GM21360 (cell line): ENCODE measurements at regions not wholly inside any gene's neighbourhood (a gene's known extent, or its start where the extent isn't known, plus 50 kb on each side); places are given as distances from the start of the nearest gene placed in this dataset.
A peak's percentile ranks its signal among the peaks of the same experiment; 100 is the strongest.

Experiments
- ATAC-seq: cut with Tn5 transposase; IDR thresholded peaks from one replicate; pipeline ENCODE4 v1.9.1; 2021; ENCODE audit warnings: mild to moderate bottlenecking, moderate library complexity; ENCODE audit not compliant: unreplicated experiment

DNA sequence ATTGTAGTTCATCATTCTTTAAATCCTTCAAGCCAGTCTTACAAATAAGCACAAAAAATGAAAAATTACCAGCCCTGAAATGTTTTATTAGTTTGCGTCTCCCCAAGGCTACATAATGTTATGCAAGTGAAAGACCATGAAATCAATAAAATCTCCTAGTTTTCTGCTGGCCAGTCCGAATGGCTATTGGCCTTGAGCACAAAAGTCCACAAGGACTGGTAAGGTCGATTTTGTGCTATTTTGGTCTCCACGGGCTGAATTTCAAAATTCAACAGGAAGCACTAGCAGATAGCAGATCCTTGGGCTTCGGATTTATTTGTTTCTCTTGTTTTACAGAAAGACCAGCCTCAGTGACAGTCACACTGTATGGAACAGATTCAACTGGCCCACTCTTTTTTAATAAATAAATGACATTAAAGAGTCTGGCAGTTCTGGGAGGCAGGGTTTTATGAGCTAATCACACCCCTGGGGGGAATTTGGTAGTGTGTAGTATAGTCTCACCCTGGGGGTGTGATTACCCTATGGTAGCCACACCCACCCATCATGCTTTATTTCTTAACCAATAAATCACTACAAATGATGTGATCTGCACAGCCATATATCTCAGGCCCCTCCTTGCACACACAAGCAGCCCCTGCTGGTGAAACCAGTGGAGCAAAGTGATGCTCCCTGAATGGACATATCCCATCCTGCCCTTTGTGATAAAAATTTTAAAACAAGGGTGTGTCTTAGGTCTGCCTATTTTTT lies 51.1 kb upstream of the TMEM33 start:
- no peak for ATAC-seq

DNA sequence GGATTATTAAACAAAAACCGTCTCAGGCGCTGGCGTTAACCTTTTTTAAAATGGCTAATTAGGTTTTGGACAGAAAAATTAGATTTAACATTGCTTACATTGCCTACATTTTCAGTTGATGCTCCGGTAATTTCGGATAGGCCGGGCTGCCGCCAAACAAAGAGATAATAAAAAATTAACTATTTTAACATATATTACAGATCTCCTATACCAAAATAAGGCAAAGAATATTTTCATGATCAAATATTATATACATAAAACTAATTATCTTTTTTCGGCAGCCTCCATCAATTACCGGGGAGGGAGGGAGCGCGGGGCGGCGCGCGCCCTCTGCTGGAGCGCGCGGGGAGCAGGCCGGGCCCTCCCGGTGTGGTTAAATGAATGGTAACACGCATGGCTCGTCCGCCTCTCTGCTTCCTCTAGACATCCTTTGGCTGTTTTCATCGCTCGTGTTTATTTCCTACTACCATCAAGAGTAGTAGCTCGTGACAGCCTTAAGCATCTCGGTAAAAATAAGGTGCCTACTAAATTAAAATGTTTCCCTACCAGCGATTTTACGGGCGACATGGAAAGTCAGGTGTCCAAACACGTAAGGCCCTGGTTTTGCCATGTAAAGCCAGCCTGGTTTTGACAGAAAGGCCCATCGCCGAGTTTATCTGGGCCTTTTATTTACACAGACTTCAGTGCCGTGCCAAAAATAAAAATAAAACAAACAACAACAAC lies 52.4 kb upstream of the TMEM33 start:
- ATAC-seq: peak; percentile 72

DNA sequence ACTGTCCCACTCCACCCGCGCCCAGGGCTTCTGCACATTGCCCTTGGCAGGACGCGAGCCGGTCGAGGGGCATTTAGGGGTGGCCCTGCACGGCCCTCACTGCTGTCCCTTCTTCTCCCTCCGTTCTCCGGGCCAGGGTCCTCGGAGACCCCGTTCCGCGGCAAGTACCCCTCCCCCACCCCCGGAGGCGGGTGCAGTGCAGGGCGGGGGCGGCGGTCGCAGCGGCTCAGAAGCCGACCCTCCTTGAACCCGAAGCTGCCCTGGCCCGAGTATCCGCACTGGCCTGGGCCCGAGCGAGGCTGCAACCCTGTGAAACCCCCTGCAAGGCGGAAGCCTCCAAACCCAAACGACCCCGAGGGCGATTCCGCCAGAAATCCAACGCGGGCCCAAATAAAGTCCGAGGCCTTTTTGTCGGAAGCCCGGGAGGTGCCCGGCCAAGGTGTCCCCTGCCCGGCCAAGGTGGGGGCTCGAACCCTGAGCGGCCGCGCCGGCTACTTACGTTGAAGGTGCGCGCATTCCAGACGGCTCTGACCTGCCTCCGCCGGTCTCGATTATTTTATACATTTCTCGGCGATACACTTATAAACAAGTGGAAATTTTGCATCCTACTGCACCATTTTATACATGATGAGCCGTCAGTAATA lies 53.1 kb upstream of the TMEM33 start:
- no peak for ATAC-seq

DNA sequence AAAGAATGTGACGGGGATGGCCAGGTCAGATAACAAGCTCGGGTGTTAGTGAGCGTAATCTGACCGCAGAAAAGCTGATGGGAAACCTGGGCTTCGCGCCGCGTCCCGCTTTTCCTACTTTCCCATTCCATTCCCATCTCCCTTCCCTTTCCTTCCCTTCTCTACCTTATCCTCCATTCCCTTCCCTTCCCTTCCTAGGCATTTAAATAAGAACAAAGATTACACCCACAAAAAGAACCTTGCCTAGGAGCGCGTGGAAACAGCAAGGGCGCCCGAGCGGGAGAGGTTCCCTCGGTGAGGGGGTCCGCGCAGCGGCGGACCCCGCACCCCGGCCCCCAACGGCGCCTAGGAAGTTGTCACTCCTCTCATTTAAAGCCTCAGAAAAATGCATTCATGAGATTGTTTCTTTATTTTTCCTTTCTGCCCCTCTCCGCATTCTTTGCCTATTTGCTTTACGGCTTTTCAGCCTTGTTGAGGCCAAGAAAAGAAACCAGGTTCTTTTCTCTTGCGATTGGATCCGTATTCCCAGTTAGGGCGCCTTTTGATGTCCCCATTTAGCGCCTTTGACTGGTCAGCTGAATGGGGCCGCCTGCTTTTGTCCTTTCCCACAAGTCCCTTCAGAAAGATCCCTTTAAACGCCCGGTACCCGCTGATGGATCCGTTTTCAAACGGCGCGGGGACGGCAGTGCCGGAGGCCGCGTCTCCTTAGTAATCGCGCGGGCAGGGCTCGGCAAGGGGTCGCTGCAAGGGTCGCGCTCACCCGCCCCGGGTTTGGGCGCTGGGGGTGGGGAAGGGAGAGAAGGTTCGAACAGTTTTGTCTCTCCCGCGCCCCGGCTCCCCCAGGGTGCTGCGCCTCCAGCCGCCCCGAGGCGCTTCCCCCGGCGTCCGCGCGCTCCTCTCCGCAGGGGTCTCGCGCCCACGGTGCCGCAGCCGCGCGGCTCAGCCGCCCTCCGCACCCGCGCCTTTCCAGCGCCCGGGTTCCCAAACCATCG lies 54.1 kb upstream of the TMEM33 start:
- no peak for ATAC-seq

DNA sequence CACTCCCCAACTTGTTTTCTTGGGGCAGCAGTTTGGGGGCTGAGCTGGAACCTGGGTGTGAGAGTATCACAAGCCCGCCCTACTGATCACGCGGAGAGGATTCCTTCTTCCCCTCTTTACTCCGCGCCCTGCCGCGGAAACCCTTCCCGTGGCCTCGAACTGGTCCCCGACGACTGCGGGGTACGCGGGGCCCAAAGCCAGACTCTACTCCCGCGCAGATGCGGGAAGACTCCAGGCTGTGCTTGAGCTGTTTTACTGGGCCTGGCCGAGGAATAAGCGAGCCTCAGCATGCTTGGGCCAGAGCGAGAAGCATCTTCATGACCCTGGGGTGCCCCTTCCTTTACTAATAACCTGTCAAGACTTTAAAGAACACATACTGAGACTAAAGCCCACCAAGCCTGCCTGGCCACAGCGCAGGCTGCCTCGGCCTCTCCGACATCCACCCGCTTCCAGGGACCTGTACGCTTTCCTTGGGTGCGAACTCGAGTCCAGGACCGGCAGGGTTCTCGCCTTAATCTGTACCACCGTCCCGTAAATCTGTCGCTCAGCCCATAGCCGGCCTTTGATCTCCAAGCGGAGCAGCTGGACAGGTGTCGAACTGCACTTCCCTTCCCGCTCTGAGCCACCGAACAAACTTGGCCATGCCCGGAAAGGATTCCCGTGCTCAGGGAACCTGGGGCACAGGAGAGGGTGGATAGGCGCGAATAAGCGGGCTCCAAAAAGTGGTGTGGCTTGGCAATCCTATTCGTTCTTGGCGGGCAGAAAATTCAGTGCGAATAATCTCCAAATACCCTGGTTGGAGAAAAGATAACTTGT lies 55.0 kb upstream of the TMEM33 start:
- no peak for ATAC-seq

DNA sequence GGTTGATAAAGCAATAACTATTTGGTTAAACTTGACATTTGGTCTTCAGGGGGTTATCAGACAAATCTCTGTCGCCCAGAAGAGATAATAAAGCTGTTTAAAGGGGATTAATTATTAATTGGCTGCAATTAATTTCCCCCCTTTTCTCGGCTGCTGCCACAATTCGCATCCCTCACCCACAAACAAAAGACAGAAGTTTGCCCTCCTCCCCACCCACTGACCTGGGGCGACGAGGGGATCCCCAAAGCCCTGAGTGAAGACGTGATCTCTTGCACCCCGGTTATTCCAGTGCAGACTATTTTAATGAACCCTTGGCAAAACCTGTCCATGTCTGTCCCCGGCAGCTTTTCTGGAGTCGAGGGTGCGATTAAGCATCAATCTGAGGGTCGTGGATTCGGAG lies 55.7 kb upstream of the TMEM33 start:
- ATAC-seq: no peak

DNA sequence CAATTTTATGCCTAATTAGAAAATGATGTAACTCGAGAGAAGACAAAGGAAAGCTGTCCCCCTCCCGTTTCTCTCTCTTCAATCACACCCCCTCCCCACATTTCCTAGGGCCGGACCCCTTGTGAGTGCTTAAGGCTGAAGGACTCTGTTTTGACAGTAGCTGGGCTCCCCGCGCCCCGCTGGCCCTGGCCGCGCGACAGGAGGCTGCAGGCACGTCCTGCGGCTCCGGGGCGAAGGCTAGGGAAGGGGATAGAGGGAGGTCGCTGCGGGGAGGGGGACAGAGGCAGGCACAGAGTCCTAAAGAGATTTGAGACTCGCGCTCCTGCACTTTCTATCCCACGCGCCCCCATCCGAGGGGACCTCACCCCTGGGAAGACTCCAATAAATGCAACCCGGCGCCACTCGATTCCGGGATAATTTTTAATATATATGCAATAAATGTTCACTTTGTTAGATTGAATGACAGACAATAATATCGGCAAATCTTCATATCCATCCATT lies 56.2 kb upstream of the TMEM33 start:
- no peak for ATAC-seq

DNA sequence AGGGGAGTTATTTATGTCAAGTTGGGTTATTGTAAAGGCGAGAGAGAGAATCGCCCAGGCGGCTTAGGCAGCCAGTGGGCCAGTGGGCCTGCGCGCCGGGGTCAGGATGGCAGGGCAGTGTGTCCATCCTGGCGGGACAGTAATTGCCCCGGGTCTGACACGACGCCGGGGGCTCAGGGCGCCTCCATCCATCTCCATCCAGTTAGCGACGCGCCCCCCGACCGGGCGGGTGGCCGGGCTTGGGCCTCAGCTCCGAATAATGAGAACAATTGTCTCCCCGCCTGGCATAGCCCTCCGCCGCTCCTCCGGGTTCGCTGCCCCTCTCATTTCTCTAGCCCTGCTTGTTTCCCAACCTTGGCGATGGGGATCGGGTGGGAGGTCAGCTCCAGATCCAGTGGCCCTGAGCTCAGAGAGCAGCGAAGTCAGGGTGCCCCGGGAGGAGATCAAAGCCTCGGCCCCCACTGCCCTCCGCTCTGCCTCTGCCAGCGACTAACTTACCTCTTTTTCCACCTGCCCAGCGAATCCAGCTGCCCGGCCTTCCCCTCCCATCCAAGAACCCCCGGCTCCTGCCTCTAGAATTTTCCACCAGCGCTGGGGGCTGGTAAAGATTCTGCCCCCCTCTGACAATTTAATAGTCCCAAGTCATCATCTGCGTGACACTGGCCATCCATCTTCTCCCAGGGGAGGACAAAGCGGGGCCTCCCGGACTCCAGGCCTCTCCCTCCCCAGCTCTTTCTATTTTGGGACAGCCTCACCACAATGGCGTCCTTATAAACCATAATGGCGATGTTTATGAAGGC lies 56.9 kb upstream of the TMEM33 start:
- no peak for ATAC-seq

DNA sequence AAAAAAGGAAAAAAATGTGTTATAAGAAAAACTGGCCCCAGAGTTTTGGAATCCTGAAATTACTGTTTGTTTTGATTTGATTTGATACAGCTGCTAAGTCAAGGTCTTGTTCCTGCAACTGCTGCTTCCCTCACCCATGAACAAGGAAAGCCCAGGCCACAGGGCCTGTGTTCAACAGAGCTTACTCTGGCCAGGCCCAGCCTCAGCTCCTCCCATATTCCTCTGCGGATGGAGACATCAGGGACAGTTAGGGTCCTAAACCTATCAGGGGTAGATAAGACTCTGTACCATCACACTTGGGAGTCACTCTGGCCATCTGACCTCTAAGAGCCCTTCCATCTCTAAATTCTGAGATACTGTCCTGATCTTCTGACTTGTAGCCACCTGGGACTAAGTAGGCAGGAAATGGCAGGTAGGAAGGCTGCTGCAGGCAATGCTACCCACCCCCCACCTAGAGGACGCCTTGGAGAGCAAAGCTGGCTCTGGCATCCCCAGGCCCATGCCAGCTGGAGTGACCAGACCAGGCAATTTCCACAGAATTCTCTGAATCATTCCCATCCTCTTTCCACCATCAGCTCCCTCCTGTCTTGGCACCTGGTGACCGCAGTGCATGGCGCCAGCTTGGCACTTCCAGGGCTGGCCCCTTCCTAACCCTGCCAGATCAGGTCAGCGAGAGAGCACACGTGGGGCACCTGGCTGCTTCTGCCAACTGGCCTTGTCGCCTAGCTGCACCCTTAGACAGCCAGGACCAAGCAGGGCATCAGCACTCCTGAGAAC lies 58.0 kb upstream of the TMEM33 start:
- no peak for ATAC-seq

DNA sequence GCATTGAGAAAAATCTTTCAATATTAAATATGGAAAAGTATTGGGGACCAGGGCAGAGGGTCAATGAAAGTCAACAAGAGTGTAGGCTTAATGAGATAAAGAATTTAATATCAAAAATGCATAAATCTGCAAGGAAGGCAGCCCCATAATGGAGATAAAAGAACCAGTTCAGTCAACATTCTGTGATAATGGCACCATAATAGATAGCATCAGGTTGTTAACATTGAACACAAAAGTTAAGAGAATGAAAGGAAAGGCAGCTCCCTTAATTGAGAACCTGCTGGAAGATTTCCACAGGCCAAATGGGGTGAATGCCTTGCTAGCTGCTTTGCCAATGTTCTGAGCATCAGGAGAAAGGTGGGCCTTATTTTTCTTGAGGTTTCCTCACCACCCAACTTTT lies 60.4 kb upstream of the TMEM33 start:
- ATAC-seq: no peak

DNA sequence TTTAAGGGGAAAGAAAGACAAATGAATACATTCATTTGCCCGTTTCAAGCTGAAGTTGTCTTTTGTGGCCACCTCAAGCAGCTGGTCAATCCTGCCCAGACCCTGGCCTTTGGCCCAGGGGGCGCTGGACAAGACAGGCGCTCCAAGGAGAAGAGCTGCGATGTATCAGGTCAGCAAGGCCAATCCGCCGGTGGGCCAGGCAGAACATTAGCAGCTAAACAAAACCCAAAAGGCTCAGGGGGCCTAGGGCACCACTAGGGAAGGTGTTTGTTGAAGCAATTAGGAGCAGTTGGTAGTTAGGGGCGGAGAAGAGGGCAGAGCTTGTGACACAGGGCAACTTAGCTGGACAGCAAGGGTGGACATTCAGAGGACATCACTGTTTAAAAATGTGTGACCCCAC lies 60.8 kb upstream of the TMEM33 start:
- ATAC-seq: no peak

DNA sequence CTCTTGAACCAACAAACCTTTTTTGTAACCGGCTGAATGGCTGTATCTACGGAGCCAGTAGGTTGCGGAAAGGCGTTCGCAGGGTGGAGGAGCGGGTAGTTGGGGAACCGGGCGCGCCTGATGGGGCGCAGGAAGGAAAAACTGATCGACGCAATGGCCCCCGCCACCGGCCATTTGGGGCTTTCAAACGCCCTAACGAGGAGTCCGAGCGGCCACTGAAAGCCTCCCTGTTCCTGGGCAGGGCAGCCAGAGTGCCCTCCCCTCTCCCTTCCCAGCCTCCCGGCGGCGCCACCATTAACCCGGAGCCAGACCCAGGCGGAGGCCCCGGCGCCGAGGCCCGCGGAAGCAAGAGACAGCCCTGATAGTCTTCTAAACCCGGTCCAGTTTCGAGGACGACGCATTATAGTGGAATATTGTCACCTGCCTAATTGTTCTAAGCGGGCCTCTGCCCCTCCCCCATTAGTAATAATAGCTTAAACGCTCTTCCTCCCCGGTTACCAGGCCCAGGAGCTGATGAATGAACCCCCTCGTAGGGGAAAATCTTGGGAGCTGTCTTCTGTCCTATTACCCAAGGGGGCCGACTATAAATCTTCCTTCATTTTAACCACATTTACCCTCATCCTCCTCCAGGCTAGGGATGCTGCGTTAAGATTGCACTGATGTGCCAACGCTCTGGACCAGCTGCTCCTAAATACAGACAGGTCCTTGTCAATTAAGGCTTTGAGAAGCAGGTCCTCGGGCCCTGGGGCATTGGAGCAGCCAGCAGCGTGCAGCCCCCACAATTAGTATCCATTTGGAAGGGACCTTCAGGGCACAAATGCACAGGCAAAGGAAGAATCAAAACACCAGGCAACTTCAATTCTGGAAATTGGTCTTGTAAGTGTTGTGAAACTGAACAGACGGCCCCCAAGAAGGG lies 61.6 kb upstream of the TMEM33 start:
- ATAC-seq: no peak

DNA sequence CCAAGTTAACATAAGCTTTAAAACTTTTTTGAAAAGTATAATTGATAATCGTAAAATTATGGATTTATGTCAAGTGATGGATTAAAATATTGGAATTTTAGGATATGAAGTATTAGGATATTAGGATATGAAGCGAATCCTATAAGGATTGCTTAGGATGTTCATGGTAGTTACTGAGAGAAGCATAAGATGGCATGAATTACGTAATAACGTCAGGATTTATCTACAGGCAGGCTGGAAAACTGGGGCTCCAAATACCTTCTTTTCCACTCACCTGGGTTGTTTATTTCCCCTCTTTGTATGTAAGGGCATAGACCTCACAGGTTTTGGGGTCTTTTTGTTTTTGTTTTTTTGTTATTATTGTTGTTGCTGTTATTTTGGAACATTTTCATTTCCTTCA lies 65.2 kb upstream of the TMEM33 start:
- no peak for ATAC-seq

DNA sequence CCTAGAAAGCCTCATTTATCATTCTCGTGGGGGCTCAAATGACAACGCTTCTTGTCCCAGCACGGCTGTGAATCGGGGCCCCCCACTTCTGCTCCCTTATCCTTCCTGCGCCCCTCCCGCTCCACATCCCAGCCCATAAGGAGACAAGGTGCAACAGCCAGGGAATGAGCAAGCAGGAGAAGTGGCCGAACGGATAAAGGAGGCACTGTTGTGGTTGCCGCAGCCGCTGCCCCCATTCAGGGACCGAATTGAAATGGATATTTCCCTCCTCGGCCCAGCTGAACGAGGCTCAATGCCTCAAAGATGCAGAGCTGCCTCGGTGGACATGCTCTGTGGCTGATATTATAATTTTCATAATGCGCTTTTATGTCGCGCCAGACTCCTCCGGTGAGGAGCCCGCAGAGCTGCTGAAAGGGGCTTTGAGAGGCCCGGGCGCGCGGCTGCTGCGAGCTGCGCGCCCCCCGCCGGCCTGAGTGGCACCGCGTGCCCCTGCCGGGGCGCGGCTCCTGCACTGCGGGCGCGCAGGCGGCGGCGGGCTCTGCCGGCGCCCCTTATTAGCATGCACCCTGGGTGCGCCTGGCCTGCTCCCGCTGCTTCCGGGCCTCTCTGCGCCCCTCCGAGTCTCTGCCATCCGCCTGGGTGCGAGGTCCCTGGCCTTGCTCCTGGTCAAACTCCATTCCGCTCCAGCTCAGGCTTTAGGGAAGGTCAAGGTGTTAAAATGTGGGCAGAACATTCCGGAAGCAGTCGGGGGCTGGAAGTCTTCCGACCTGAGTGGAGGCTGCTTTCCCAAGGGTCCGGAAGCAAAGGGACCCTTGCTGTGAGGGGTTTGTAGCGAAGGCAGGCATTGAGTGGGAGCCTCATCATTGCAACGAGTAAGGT lies 68.2 kb upstream of the TMEM33 start:
- no peak for ATAC-seq

DNA sequence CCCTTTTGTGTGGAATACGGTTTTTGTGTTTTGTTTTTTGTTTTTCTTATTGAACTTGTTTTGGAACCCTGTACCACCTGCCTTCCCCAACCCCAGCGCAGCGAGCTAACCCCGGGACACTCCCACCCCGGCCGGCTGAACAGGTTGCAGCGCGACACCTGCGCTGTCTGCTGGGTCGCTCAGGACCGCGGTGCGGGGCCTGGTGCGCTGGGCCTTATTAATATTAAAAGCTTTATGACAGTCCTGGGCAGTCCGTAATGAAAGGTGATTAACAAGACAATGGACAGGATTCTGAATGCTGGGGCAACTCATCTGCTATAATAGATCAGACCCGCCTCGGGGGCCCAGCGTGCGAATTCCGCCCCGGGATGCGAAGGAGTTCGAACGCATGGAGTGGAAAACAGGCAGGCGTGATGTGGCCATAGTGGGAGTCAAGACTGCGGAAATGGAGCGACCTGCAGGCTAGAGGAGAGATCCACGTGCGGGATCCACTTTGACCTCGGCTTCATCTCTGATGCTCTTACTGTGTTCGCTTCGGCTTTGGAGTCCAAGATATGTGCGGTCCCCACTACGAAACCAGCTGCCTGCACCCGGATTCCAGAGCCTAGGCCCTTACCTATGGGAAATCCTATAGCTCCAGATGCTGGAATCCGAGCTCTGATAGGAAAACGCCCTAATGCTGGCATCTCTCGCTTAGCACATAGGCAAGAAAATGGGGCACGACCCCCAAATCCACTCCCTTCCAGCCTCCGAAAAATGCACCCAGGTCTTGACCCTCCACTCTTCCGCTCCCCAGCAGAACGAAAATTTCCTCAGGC lies 69.0 kb upstream of the TMEM33 start:
- ATAC-seq: no peak
